Left kidney (tissue), 1 donor: ENCODE measurements at regions not wholly inside any gene's neighbourhood (a gene's known extent, or its start where the extent isn't known, plus 50 kb on each side); places are given as distances from the start of the nearest gene placed in this dataset.

Source experiments
- DNase-seq: peaks from one replicate; pipeline ENCODE4 v3.0.0-alpha.2; 2013

- no peak for DNase-seq
Observed at GRCh38 chr3:140816372-140817195, 125.1 kb upstream of the SLC25A36 start.

GRCh38 chr3:140821493-140821892, 120.1 kb upstream of the SLC25A36 start:
- DNase-seq: no peak

- DNase-seq: no peak
Observed at GRCh38 chr3:140822401-140823047, 119.1 kb upstream of the SLC25A36 start.

- DNase-seq: no peak
Observed at GRCh38 chr3:140823106-140823505, 118.5 kb upstream of the SLC25A36 start.

GRCh38 chr3:140827894-140828293, 113.7 kb upstream of the SLC25A36 start:
- DNase-seq: no peak

GRCh38 chr3:140828585-140828984, 113.1 kb upstream of the SLC25A36 start:
- DNase-seq: no peak

GRCh38 chr3:140829796-140830195, 111.8 kb upstream of the SLC25A36 start:
- DNase-seq: no peak

GRCh38 chr3:140830391-140830790, 111.2 kb upstream of the SLC25A36 start:
- no peak for DNase-seq

GRCh38 chr3:140832883-140833282, 108.8 kb upstream of the SLC25A36 start:
- DNase-seq: no peak

GRCh38 chr3:140834266-140835037, 107.2 kb upstream of the SLC25A36 start:
- DNase-seq: no peak

- DNase-seq: no peak
Observed at GRCh38 chr3:140842984-140843649, 98.5 kb upstream of the SLC25A36 start.

- DNase-seq: no peak
Observed at GRCh38 chr3:140843656-140844055, 98.0 kb upstream of the SLC25A36 start.

GRCh38 chr3:140844072-140844471, 97.6 kb upstream of the SLC25A36 start:
- no peak for DNase-seq

- DNase-seq: no peak
Observed at GRCh38 chr3:140845882-140846281, 95.8 kb upstream of the SLC25A36 start.

- DNase-seq: no peak
Observed at GRCh38 chr3:140848666-140849065, 93.0 kb upstream of the SLC25A36 start.

GRCh38 chr3:140850210-140850955, 91.3 kb upstream of the SLC25A36 start:
- no peak for DNase-seq

GRCh38 chr3:140854961-140855360, 86.7 kb upstream of the SLC25A36 start:
- DNase-seq: no peak

GRCh38 chr3:140856905-140857304, 84.7 kb upstream of the SLC25A36 start:
- no peak for DNase-seq

GRCh38 chr3:140857993-140858392, 83.6 kb upstream of the SLC25A36 start:
- no peak for DNase-seq

GRCh38 chr3:140859592-140860336, 81.9 kb upstream of the SLC25A36 start:
- DNase-seq: no peak

- peak; percentile 72 for DNase-seq
Observed at GRCh38 chr3:140863580-140864009, 78.0 kb upstream of the SLC25A36 start.
